Osteocyte (in vitro differentiated cells): ENCODE measurements at regions not wholly inside any gene's neighbourhood (a gene's known extent, or its start where the extent isn't known, plus 50 kb on each side); places are given as distances from the start of the nearest gene placed in this dataset.

ENCODE experiments used
- DNase-seq: peaks from one replicate; pipeline ENCODE4 v3.0.0; 2021; ENCODE audit warnings: mixed read lengths; ENCODE audit not compliant: unreplicated experiment; ENCODE audit errors: extremely low spot score
- H3K27ac Mint-ChIP-seq: one replicate; pipeline ENCODE4 v1.8.0; 2021; ENCODE audit warnings: mild to moderate bottlenecking, mixed read lengths; ENCODE audit not compliant: unreplicated experiment
- H3K27me3 Mint-ChIP-seq: one replicate; pipeline ENCODE4 v1.8.0; 2021; ENCODE audit warnings: mixed read lengths; ENCODE audit not compliant: unreplicated experiment
- H3K36me3 Mint-ChIP-seq: one replicate; pipeline ENCODE4 v1.8.0; 2021; ENCODE audit warnings: mixed read lengths; ENCODE audit not compliant: unreplicated experiment
- H3K4me1 Mint-ChIP-seq: one replicate; pipeline ENCODE4 v1.8.0; 2021; ENCODE audit warnings: mixed read lengths; ENCODE audit not compliant: unreplicated experiment
- H3K4me3 Mint-ChIP-seq: one replicate; pipeline ENCODE4 v1.8.0; 2021; ENCODE audit warnings: mild to moderate bottlenecking, moderate library complexity, mixed read lengths; ENCODE audit not compliant: unreplicated experiment
- H3K9me3 Mint-ChIP-seq: one replicate; pipeline ENCODE4 v1.8.0; 2021; ENCODE audit warnings: mixed read lengths; ENCODE audit not compliant: unreplicated experiment
- CTCF ChIP-seq: fragments of 200-600 bp; sonication (generic); IDR thresholded peaks from 2 replicates; pipeline ENCODE4 v1.5.0; 2021; ENCODE audit warnings: antibody characterized with exemption, mild to moderate bottlenecking, moderate library complexity

- H3K36me3 Mint-ChIP-seq: no peaks in the 10 kb centered on the region
- H3K27me3 Mint-ChIP-seq: peaks cover 13% of the 10 kb centered on the region
- peaks cover 14% of the 10 kb centered on the region for H3K4me1 Mint-ChIP-seq
- DNase-seq: no peak
- H3K27ac Mint-ChIP-seq: no peak overlapping the region
- no peak overlapping the region for H3K4me3 Mint-ChIP-seq
- H3K9me3 Mint-ChIP-seq: no peaks in the 10 kb centered on the region
- TF ChIP-seq CTCF: no peak
Observed at GRCh38 chr22:35479985-35480550, 60.6 kb upstream of the RASD2 start.

GRCh38 chr22:35480627-35481550, 59.7 kb upstream of the RASD2 start:
- Mint-ChIP-seq H3K36me3 (no peaks in the 10 kb centered on the region), H3K27me3 (peaks cover 17% of the 10 kb centered on the region), H3K27ac (peak overlapping the region; percentile 45), H3K9me3 (no peaks in the 10 kb centered on the region), H3K4me1 (peaks cover 14% of the 10 kb centered on the region), H3K4me3 (no peak overlapping the region)
- no peak for DNase-seq
- no peak for TF ChIP-seq CTCF

GRCh38 chr22:35482311-35482710, 58.3 kb upstream of the RASD2 start:
- H3K27ac Mint-ChIP-seq: no peak overlapping the region
- H3K4me3 Mint-ChIP-seq: no peak overlapping the region
- H3K9me3 Mint-ChIP-seq: no peaks in the 10 kb centered on the region
- no peak for DNase-seq
- H3K27me3 Mint-ChIP-seq: peaks cover 23% of the 10 kb centered on the region
- H3K4me1 Mint-ChIP-seq: peaks cover 14% of the 10 kb centered on the region
- TF ChIP-seq CTCF: no peak
- no peaks in the 10 kb centered on the region for H3K36me3 Mint-ChIP-seq

GRCh38 chr22:35482974-35483373, 57.7 kb upstream of the RASD2 start:
- Mint-ChIP-seq H3K4me1 (peaks cover 13% of the 10 kb centered on the region), H3K4me3 (no peak overlapping the region), H3K36me3 (no peaks in the 10 kb centered on the region), H3K27ac (no peak overlapping the region), H3K27me3 (peaks cover 23% of the 10 kb centered on the region), H3K9me3 (no peaks in the 10 kb centered on the region)
- no peak for TF ChIP-seq CTCF
- DNase-seq: no peak

GRCh38 chr22:35483730-35484129, 56.9 kb upstream of the RASD2 start:
- no peak for TF ChIP-seq CTCF
- H3K9me3 Mint-ChIP-seq: no peaks in the 10 kb centered on the region
- peaks cover 10% of the 10 kb centered on the region for H3K4me1 Mint-ChIP-seq
- H3K36me3 Mint-ChIP-seq: no peaks in the 10 kb centered on the region
- no peak for DNase-seq
- no peak overlapping the region for H3K27ac Mint-ChIP-seq
- no peak overlapping the region for H3K4me3 Mint-ChIP-seq
- H3K27me3 Mint-ChIP-seq: peaks cover 30% of the 10 kb centered on the region
